ENCODE measurements at regions not wholly inside any gene's neighbourhood (a gene's known extent, or its start where the extent isn't known, plus 50 kb on each side); places are given as distances from the start of the nearest gene placed in this dataset.

- TF ChIP-seq CTCF (IDR thresholded peaks at IDR 0.05; ENCODE audit: low read depth, low read length, poor library complexity, severe bottlenecking) (peak; percentile 96), EZH2phosphoT487 (IDR thresholded peaks at IDR 0.05; ENCODE audit: borderline replicate concordance, low read length) (no peak)
These were observed 93.9 kb upstream of the PPM1J start for GRCh38 chr1:112808861-112809684.
